ENCODE measurements at regions not wholly inside any gene's neighbourhood (a gene's known extent, or its start where the extent isn't known, plus 50 kb on each side); places are given as distances from the start of the nearest gene placed in this dataset.

GRCh38 chr2:236404346-236404745 lies 140.1 kb upstream of the ASB18 start:
- Histone ChIP-seq H3K9me3 (peaks cover 0 to 9% of the 10 kb centered on the region in 2 donors), H3K27ac (no peak overlapping the region), H3K4me3 (no peak overlapping the region), H3K4me1 (no peaks in the 10 kb centered on the region), H3K27me3 (no peaks in the 10 kb centered on the region), H3K36me3 (no peaks in the 10 kb centered on the region)
- DNase-seq (no peak), ATAC-seq (no peak)
- no peak for TF ChIP-seq CTCF (IDR thresholded peaks at IDR 0.05)
- intact Hi-C loops (cut with DNase I) = no loop called here

GRCh38 chr2:236405357-236405756 lies 141.2 kb upstream of the ASB18 start:
- ATAC-seq = no peak
- no peak for DNase-seq
- H3K27me3 ChIP-seq = no peaks in the 10 kb centered on the region
- intact Hi-C loops (cut with DNase I) = no loop called here
- H3K4me1 ChIP-seq = no peaks in the 10 kb centered on the region
- no peak for TF ChIP-seq CTCF (IDR thresholded peaks at IDR 0.05)
- H3K4me3 ChIP-seq = no peak overlapping the region
- no peak overlapping the region for H3K27ac ChIP-seq
- H3K9me3 ChIP-seq = peaks cover 0 to 9% of the 10 kb centered on the region in 2 donors
- H3K36me3 ChIP-seq = no peaks in the 10 kb centered on the region

GRCh38 chr2:236408090-236408489 lies 143.9 kb upstream of the ASB18 start:
- DNase-seq (no peak), ATAC-seq (no peak)
- Histone ChIP-seq H3K27ac (no peak overlapping the region), H3K4me3 (no peak overlapping the region), H3K9me3 (peaks cover 0 to 9% of the 10 kb centered on the region in 2 donors), H3K27me3 (no peaks in the 10 kb centered on the region), H3K36me3 (no peaks in the 10 kb centered on the region), H3K4me1 (no peaks in the 10 kb centered on the region)
- TF ChIP-seq CTCF (IDR thresholded peaks at IDR 0.05) = no peak
- intact Hi-C loops (cut with DNase I) = no loop called here

GRCh38 chr2:236408786-236409185 lies 144.6 kb upstream of the ASB18 start:
- no peak overlapping the region for H3K4me3 ChIP-seq
- H3K27ac ChIP-seq = no peak overlapping the region
- no peak for DNase-seq
- no peaks in the 10 kb centered on the region for H3K36me3 ChIP-seq
- H3K9me3 ChIP-seq = peaks cover 0 to 9% of the 10 kb centered on the region in 2 donors
- no peaks in the 10 kb centered on the region for H3K4me1 ChIP-seq
- no peak for TF ChIP-seq CTCF (IDR thresholded peaks at IDR 0.05)
- H3K27me3 ChIP-seq = no peaks in the 10 kb centered on the region
- intact Hi-C loops (cut with DNase I) = no loop called here
- ATAC-seq = no peak

GRCh38 chr2:236415684-236416444 lies 151.7 kb upstream of the ASB18 start:
- no peaks in the 10 kb centered on the region for H3K4me1 ChIP-seq
- H3K9me3 ChIP-seq = no peaks in the 10 kb centered on the region
- no peak for TF ChIP-seq CTCF (IDR thresholded peaks at IDR 0.05)
- no peaks in the 10 kb centered on the region for H3K27me3 ChIP-seq
- intact Hi-C loops (cut with DNase I) = no loop called here
- DNase-seq = no peak
- no peaks in the 10 kb centered on the region for H3K36me3 ChIP-seq
- no peak for ATAC-seq
- no peak overlapping the region for H3K4me3 ChIP-seq
- no peak overlapping the region for H3K27ac ChIP-seq

Measured in left lung (tissue), 4 donors.